ENCODE measurements at regions not wholly inside any gene's neighbourhood (a gene's known extent, or its start where the extent isn't known, plus 50 kb on each side); places are given as distances from the start of the nearest gene placed in this dataset.

DNA sequence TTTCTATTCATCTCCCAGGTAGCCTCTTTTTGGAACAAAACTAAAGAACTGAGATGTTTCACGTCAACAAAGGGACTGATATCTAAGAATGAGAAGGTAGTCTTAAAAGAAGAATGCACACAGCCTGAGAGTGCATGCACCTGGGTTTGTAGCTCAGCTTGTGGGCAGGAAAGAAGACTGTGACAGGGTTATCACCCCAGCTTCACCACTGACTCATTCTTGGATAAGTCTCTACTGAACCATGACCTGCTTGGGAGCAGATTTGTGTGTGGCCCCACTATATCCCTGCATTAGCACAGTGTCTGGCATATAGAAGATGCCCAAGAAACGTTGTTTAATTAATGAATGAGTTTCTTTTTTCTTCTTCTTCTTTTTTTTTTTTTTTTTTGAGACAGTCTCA is 187.5 kb downstream of the GPAM start:
- Mint-ChIP-seq H3K36me3 (ENCODE audit: insufficient read depth, unreplicated experiment) (no peaks in the 10 kb centered on the region), H3K9me3 (ENCODE audit: low read depth, unreplicated experiment) (no peaks in the 10 kb centered on the region), H3K4me1 (ENCODE audit: low read depth, unreplicated experiment) (no peaks in the 10 kb centered on the region), H3K27ac (ENCODE audit: unreplicated experiment) (no peak overlapping the region), H3K4me3 (ENCODE audit: low read depth, unreplicated experiment) (no peak overlapping the region), H3K27me3 (ENCODE audit: unreplicated experiment) (peaks cover 57% of the 10 kb centered on the region)
- DNase-seq, result no peak
- intact Hi-C loops (cut with micrococcal nuclease; ENCODE audit: unreplicated experiment), result no loop called here
- TF ChIP-seq, protein P1, sequence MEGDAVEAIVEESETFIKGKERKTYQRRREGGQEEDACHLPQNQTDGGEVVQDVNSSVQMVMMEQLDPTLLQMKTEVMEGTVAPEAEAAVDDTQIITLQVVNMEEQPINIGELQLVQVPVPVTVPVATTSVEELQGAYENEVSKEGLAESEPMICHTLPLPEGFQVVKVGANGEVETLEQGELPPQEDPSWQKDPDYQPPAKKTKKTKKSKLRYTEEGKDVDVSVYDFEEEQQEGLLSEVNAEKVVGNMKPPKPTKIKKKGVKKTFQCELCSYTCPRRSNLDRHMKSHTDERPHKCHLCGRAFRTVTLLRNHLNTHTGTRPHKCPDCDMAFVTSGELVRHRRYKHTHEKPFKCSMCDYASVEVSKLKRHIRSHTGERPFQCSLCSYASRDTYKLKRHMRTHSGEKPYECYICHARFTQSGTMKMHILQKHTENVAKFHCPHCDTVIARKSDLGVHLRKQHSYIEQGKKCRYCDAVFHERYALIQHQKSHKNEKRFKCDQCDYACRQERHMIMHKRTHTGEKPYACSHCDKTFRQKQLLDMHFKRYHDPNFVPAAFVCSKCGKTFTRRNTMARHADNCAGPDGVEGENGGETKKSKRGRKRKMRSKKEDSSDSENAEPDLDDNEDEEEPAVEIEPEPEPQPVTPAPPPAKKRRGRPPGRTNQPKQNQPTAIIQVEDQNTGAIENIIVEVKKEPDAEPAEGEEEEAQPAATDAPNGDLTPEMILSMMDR (IDR thresholded peaks at IDR 0.05; ENCODE audit: unreplicated experiment), result no peak
- CTCF ChIA-PET, result no interaction called here
- BruUV-seq (replicated peaks), result no TSS peak

DNA sequence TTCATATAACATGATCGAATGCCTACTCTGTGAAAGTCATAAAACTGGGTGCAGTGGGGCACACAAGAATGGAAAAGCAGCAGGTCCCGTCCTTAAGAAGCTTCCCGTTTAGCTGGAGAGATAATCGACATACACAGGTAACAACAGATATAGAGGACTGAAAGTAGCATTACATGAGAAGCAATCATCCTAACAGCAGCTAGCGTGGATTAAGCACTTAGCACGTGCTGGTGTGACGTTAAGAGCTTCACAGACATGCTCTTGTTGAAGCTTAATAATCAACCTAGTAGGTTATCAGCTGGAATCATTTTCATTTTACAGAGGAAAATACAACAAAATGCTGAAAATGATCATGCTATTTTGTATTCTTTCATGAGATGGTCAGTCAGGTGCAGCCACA is 184.8 kb downstream of the GPAM start:
- Mint-ChIP-seq H3K9me3 (ENCODE audit: low read depth, unreplicated experiment) (no peaks in the 10 kb centered on the region), H3K4me1 (ENCODE audit: low read depth, unreplicated experiment) (no peaks in the 10 kb centered on the region), H3K4me3 (ENCODE audit: low read depth, unreplicated experiment) (no peak overlapping the region), H3K27ac (ENCODE audit: unreplicated experiment) (no peak overlapping the region), H3K36me3 (ENCODE audit: insufficient read depth, unreplicated experiment) (no peaks in the 10 kb centered on the region), H3K27me3 (ENCODE audit: unreplicated experiment) (peaks cover 31% of the 10 kb centered on the region)
- TF ChIP-seq, protein P1 (IDR thresholded peaks at IDR 0.05; ENCODE audit: unreplicated experiment), result no peak
- intact Hi-C loops (cut with micrococcal nuclease; ENCODE audit: unreplicated experiment), result no loop called here
- no TSS peak for BruUV-seq (replicated peaks)
- CTCF ChIA-PET, result no interaction called here
- no peak for DNase-seq

DNA sequence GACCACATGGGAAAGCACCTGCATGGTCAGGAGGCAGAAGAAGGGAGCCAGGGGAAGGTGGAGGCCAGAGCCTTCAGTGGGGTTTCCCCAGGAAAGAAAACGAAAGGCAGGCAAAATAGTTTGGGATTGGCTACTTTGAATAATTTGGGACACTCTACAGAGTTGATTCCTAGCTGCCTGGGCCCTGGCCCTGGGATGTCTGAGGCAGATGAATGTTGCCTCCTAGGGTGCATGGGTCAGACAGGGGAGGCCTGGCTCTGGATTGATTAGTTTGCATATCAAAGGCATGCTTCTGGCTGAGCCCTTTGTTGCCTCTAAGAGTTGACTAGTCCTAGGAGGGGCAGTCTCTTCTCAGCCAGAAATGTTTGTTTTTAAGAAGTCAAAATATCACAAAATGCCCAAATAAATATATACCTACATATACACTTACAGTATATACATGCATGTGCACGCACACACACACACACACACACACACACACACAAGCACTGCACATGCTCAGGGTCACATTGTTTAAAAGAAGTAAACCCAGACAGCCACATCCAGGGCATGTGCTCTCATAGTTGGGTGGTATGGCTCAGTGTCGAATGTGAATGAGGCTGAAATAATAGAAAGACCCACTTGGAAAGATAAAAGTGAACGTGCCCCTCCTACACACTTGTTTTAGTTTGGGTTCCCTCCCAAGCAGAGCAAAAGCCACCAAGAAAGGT is 184.2 kb downstream of the GPAM start:
- TF ChIP-seq, protein P1 (IDR thresholded peaks at IDR 0.05; ENCODE audit: unreplicated experiment), result no peak
- H3K27me3 Mint-ChIP-seq (ENCODE audit: unreplicated experiment), result peaks cover 25% of the 10 kb centered on the region
- BruUV-seq (replicated peaks), result no TSS peak
- no peak for DNase-seq
- intact Hi-C loops (cut with micrococcal nuclease; ENCODE audit: unreplicated experiment), result no loop called here
- H3K9me3 Mint-ChIP-seq (ENCODE audit: low read depth, unreplicated experiment), result no peaks in the 10 kb centered on the region
- H3K4me1 Mint-ChIP-seq (ENCODE audit: low read depth, unreplicated experiment), result no peaks in the 10 kb centered on the region
- H3K4me3 Mint-ChIP-seq (ENCODE audit: low read depth, unreplicated experiment), result no peak overlapping the region
- no peak overlapping the region for H3K27ac Mint-ChIP-seq (ENCODE audit: unreplicated experiment)
- CTCF ChIA-PET, result no interaction called here
- H3K36me3 Mint-ChIP-seq (ENCODE audit: insufficient read depth, unreplicated experiment), result no peaks in the 10 kb centered on the region

- CTCF ChIA-PET, result interaction anchor here (0.5 kb wide), 1 partner anchor 1476 kb away, joined by 3 read pairs; no protein-coding TSS in a partner anchor
- no peaks in the 10 kb centered on the region for H3K36me3 Mint-ChIP-seq (ENCODE audit: insufficient read depth, unreplicated experiment)
- no peaks in the 10 kb centered on the region for H3K4me1 Mint-ChIP-seq (ENCODE audit: low read depth, unreplicated experiment)
- TF ChIP-seq, protein P1 (IDR thresholded peaks at IDR 0.05; ENCODE audit: unreplicated experiment), result no peak
- BruUV-seq (replicated peaks), result no TSS peak
- no peak overlapping the region for H3K27ac Mint-ChIP-seq (ENCODE audit: unreplicated experiment)
- no peak for DNase-seq
- H3K9me3 Mint-ChIP-seq (ENCODE audit: low read depth, unreplicated experiment), result no peaks in the 10 kb centered on the region
- H3K4me3 Mint-ChIP-seq (ENCODE audit: low read depth, unreplicated experiment), result no peak overlapping the region
- peaks cover 26% of the 10 kb centered on the region for H3K27me3 Mint-ChIP-seq (ENCODE audit: unreplicated experiment)
- intact Hi-C loops (cut with micrococcal nuclease; ENCODE audit: unreplicated experiment), result no loop called here
Observed at GRCh38 chr10:111999915-112000302, 183.7 kb downstream of the GPAM start.
